AG04450 (cell line): ENCODE measurements at regions not wholly inside any gene's neighbourhood (a gene's known extent, or its start where the extent isn't known, plus 50 kb on each side); places are given as distances from the start of the nearest gene placed in this dataset.
"Not testable (repeated sequence)": the region's sequence is repeated elsewhere in the genome, so short reads cannot be mapped to it uniquely, and the experiment has no call there.

Experiments used
- CTCF ChIA-PET: fragments of 300-600, 350-600 bp; formaldehyde crosslinking; extraction: SDS; loops from one replicate; lab custom pipeline; 2022; ENCODE audit warnings: antibody characterized with exemption, inconsistent platforms; lab: Charles Lee
- POLR2A ChIA-PET: fragments of 350-600 bp; formaldehyde crosslinking; extraction: SDS; loops from one replicate; lab custom pipeline; 2021; ENCODE audit warnings: antibody characterized with exemption, inconsistent platforms; lab: Yijun Ruan, JAX
- DNase-seq: peaks from one replicate; pipeline ENCODE4 v3.0.0-alpha.2; 2011; ENCODE audit warnings: low read depth, low spot score
- H3K27ac ChIP-seq: one replicate; pipeline ENCODE4 v1.5.1; 2012; ENCODE audit warnings: low read depth, low read length, control low read depth
- H3K27me3 ChIP-seq: one replicate; pipeline ENCODE4 v1.6.0; 2012; ENCODE audit warnings: low read length; ENCODE audit not compliant: control insufficient read depth, insufficient read depth
- H3K4me3 ChIP-seq: 2 replicates; pipeline ENCODE4 v1.5.1; 2011; ENCODE audit warnings: mild to moderate bottlenecking, low read depth, low read length, control low read depth
- H3K9me3 ChIP-seq: 2 replicates; pipeline ENCODE4 v1.5.1; 2012; ENCODE audit warnings: low read length; ENCODE audit not compliant: control insufficient read depth, insufficient read depth
- CTCF ChIP-seq: IDR thresholded peaks from 2 replicates; pipeline ENCODE4 v1.5.1; 2011; ENCODE audit warnings: low read depth, low read length, control low read depth, inconsistent platforms

GRCh38 chr9:22189471-22189870 lies 180.4 kb upstream of the CDKN2B start:
- POLR2A ChIA-PET = no interaction called here
- Histone ChIP-seq H3K9me3 (no peaks in the 10 kb centered on the region), H3K4me3 (no peak overlapping the region), H3K27ac (no peak overlapping the region), H3K27me3 (peaks cover 4% of the 10 kb centered on the region)
- CTCF ChIA-PET = interaction anchor here (0.8 to 1.5 kb wide), 2 partner anchors 50 to 181 kb away, joined by 3 read pairs; no protein-coding TSS in a partner anchor
- TF ChIP-seq CTCF = no peak
- DNase-seq = no peak

DNA sequence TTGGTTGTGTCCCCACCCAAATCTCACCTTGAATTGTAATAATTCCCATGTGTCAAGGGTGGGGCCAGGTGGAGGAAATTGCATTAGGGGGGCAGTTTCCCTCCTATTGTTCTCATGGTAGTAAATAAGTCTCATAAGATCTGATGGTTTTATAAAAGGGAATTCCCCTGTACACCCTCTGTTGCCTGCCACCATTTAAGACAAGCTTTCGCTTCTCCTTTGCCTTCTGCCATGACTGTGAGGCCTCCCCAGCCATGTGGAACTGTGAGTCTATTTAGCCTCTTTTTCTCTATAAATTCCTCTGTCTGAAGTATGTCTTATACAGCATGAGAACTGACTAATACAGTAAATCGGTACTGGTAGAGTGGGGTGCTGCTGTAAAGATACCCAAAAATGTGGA lies 187.9 kb upstream of the CDKN2B start:
- H3K9me3 ChIP-seq, H3K4me3 ChIP-seq, POLR2A ChIA-PET, H3K27me3 ChIP-seq, CTCF ChIA-PET, H3K27ac ChIP-seq, DNase-seq: not testable (repeated sequence)

- no peak for TF ChIP-seq CTCF
- Histone ChIP-seq H3K27ac (no peak overlapping the region), H3K27me3 (peaks cover 3% of the 10 kb centered on the region), H3K4me3 (no peak overlapping the region), H3K9me3 (peaks cover 3% of the 10 kb centered on the region; the same call in 1 of the 2 replicates)
- no peak for DNase-seq
- POLR2A ChIA-PET = no interaction called here
- CTCF ChIA-PET = no interaction called here
Observed at GRCh38 chr9:22198681-22199080, 189.6 kb upstream of the CDKN2B start.

GRCh38 chr9:22201256-22201655 lies 192.2 kb upstream of the CDKN2B start:
- POLR2A ChIA-PET = no interaction called here
- Histone ChIP-seq H3K9me3 (peaks cover 3% of the 10 kb centered on the region; the same call in 1 of the 2 replicates), H3K4me3 (no peak overlapping the region), H3K27ac (no peak overlapping the region), H3K27me3 (peaks cover 3% of the 10 kb centered on the region)
- TF ChIP-seq CTCF = no peak
- CTCF ChIA-PET = no interaction called here
- DNase-seq = no peak

DNA sequence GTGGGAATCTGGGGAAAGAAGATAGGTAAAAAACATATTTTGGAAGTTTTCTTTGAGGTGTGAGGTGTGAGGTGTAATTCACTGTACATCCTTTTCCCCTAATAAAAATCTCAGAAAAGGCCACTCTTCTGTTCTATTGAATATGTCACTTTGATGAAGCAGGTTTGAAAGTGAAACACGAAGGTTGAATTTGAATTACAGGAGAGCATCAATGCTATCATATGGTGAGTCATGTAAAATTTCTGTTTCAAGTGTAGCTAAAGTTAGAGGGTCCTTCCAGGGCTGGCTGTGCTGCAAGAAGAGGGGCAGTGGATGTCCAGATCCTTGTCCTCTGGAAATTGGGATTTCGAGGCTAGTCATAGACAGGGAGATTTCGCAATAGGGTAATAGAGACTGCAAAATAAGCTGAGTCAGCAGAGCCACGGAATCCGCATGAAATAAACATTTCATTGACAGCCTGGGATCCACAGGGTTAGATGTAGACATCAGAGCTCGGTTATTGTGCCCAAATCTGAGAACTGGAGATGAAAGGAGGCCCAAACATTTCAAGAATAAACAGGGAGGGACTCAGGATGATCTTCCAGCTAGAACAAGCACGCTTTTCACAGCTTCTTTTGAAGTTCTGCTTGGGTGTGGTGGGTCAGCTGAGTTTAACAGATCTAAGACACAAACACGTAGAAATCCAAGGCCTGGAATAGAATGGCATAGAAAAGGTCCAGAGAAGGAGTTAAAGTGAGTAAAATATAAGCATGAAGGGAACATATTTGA lies 194.4 kb upstream of the CDKN2B start:
- H3K27me3 ChIP-seq = peaks cover 3% of the 10 kb centered on the region
- ChIA-PET CTCF (interaction anchor here (1.5 to 2.1 kb wide), 3 partner anchors 10 to 195 kb away, joined by 3 to 8 read pairs (median 4); no protein-coding TSS in a partner anchor), POLR2A (no interaction called here)
- no peak overlapping the region for H3K4me3 ChIP-seq
- TF ChIP-seq CTCF = no peak
- DNase-seq = no peak
- H3K9me3 ChIP-seq = no peaks in the 10 kb centered on the region
- H3K27ac ChIP-seq = no peak overlapping the region
